ENCODE measurements at regions not wholly inside any gene's neighbourhood (a gene's known extent, or its start where the extent isn't known, plus 50 kb on each side); places are given as distances from the start of the nearest gene placed in this dataset.

DNA sequence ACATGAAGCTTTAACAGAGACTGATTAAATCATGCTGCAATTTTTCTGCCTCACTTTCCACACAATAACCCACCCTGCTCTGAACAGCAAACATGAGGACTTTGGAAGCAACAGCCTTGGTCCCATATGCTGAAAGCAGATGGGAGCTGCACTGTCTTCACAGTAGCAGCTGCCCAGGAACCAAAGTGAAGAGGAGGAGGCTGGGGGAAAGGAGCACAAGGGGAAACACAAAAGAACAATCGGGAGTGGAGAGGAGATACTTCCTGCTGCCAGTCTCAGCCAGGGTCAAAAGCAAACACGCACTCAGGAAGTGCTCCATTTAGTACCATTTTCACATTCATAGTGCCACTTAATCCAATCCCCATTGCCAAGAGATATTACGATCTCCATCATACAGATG lies 183.3 kb upstream of the PUM3 start:
- TF ChIP-seq POLR2A (IDR thresholded peaks at IDR 0.05) = no peak
- TF ChIP-seq, protein P1, sequence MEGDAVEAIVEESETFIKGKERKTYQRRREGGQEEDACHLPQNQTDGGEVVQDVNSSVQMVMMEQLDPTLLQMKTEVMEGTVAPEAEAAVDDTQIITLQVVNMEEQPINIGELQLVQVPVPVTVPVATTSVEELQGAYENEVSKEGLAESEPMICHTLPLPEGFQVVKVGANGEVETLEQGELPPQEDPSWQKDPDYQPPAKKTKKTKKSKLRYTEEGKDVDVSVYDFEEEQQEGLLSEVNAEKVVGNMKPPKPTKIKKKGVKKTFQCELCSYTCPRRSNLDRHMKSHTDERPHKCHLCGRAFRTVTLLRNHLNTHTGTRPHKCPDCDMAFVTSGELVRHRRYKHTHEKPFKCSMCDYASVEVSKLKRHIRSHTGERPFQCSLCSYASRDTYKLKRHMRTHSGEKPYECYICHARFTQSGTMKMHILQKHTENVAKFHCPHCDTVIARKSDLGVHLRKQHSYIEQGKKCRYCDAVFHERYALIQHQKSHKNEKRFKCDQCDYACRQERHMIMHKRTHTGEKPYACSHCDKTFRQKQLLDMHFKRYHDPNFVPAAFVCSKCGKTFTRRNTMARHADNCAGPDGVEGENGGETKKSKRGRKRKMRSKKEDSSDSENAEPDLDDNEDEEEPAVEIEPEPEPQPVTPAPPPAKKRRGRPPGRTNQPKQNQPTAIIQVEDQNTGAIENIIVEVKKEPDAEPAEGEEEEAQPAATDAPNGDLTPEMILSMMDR (IDR thresholded peaks at IDR 0.05) = no peak
